Epithelial cell of proximal tubule (primary cell): ENCODE measurements at regions not wholly inside any gene's neighbourhood (a gene's known extent, or its start where the extent isn't known, plus 50 kb on each side); places are given as distances from the start of the nearest gene placed in this dataset.

Experiments
- DNase-seq: peaks from one replicate; pipeline ENCODE4 v3.0.0-alpha.2; 2011; ENCODE audit warnings: low read depth
- H3K4me3 ChIP-seq: 2 replicates; pipeline ENCODE4 v1.5.1; 2011; ENCODE audit warnings: low read depth, mild to moderate bottlenecking, low read length
- TF ChIP-seq, protein P1 (sequence below): conservative IDR thresholded peaks from 2 replicates; pipeline ENCODE4 v1.5.1; 2012; ENCODE audit warnings: low read depth, mild to moderate bottlenecking, low read length

- TF ChIP-seq, protein P1, sequence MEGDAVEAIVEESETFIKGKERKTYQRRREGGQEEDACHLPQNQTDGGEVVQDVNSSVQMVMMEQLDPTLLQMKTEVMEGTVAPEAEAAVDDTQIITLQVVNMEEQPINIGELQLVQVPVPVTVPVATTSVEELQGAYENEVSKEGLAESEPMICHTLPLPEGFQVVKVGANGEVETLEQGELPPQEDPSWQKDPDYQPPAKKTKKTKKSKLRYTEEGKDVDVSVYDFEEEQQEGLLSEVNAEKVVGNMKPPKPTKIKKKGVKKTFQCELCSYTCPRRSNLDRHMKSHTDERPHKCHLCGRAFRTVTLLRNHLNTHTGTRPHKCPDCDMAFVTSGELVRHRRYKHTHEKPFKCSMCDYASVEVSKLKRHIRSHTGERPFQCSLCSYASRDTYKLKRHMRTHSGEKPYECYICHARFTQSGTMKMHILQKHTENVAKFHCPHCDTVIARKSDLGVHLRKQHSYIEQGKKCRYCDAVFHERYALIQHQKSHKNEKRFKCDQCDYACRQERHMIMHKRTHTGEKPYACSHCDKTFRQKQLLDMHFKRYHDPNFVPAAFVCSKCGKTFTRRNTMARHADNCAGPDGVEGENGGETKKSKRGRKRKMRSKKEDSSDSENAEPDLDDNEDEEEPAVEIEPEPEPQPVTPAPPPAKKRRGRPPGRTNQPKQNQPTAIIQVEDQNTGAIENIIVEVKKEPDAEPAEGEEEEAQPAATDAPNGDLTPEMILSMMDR: no peak
- no peak overlapping the region for H3K4me3 ChIP-seq
- no peak for DNase-seq
These were observed 68.7 kb upstream of the MYOCD start for GRCh38 chr17:12596961-12597360.

- no peak for DNase-seq
- TF ChIP-seq, protein P1: no peak
These were observed 67.8 kb upstream of the MYOCD start for GRCh38 chr17:12597895-12598294.

DNA sequence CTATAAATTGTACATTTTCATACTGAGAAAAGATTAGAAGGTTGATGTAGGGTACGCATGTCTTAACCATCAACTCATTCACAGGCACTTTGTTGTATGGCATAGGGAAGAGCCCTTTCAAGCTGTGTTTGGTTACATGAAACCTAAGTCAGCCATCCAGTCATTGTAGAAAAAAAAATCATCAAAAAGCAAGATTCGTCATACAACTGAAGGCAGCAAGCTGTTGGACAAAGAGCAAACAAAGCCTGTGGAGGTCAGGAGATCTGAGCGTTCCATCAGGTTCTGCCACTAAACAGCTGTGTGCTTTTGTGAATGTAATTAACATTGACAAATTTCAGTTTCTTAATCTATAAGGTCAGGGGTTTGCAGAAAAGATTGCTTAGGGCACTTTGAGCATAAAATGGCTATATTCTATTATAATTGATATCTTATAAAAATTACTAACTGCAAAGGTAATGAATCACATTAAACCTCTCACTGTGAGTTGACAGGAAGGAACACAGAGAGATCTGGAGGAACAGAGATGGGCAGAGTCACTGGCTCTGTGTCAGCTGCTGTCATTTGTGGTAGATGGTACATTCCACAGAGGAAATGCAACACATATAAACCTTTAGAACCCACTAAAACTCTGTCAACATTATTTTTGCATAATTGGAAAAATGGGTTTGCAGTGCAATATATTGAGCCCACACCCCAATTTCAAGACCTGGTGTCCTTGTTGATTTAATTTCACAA lies 66.3 kb upstream of the MYOCD start:
- TF ChIP-seq, protein P1: no peak
- no peak for DNase-seq
- H3K4me3 ChIP-seq: no peak overlapping the region

More at GRCh38 chr17:12597895-12598294, 67.8 kb upstream of the MYOCD start:
- H3K4me3 ChIP-seq: no peak overlapping the region

DNA sequence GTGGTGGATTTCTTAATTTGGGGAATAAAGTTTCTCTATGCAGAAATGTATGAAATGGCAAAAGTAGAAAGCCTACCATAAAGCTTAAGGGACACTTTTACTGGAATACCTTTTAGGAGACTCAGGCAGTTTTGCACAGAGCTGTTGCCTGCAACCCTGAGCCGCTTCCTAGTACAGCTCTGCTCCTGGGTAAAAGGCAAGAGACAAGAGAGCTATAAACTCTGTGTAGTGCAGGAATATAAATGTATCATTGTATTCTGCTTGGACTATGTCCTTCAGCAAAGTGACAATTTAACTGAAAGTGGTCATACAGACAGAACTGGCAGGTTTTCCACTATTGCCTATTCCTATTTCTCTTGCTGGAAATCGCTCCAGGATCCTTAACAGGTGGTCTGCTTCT lies 65.3 kb upstream of the MYOCD start:
- H3K4me3 ChIP-seq: no peak overlapping the region
- DNase-seq: no peak
- TF ChIP-seq, protein P1: no peak

DNA sequence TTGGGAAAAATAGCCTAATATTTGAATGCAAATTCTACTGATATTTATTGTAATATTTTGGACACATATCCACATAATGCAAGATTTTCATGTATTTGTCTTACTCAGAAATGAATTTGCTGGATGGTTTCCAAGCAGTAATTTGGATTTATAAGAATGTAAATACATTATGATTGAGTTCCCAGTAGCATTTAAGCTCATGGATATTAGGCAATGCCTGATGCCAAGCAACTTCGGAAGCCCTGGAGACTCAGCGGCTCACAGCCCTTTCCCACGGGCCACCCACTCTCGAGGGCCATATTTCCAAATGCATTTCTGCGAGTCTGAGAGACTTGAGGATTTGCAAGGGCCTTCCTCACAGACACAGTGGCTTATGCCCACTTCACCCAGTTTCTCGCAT lies 62.1 kb upstream of the MYOCD start:
- no peak for DNase-seq
- H3K4me3 ChIP-seq: no peak overlapping the region
- TF ChIP-seq, protein P1: no peak

- TF ChIP-seq, protein P1: no peak
- DNase-seq: no peak
- no peak overlapping the region for H3K4me3 ChIP-seq
These were observed 60.5 kb upstream of the MYOCD start for GRCh38 chr17:12605222-12605621.

GRCh38 chr17:12613566-12613965 lies 52.1 kb upstream of the MYOCD start:
- TF ChIP-seq, protein P1: no peak
- no peak overlapping the region for H3K4me3 ChIP-seq
- no peak for DNase-seq
